ENCODE measurements at regions not wholly inside any gene's neighbourhood (a gene's known extent, or its start where the extent isn't known, plus 50 kb on each side); places are given as distances from the start of the nearest gene placed in this dataset.
"Not testable (repeated sequence)": the region's sequence is repeated elsewhere in the genome, so short reads cannot be mapped to it uniquely, and the experiment has no call there.

- no peak for DNase-seq
Measured at GRCh38 chr15:53209396-53210042, 419.4 kb upstream of the ONECUT1 start.

- DNase-seq: no peak
Measured at GRCh38 chr15:53208751-53209150, 418.6 kb upstream of the ONECUT1 start.

DNA sequence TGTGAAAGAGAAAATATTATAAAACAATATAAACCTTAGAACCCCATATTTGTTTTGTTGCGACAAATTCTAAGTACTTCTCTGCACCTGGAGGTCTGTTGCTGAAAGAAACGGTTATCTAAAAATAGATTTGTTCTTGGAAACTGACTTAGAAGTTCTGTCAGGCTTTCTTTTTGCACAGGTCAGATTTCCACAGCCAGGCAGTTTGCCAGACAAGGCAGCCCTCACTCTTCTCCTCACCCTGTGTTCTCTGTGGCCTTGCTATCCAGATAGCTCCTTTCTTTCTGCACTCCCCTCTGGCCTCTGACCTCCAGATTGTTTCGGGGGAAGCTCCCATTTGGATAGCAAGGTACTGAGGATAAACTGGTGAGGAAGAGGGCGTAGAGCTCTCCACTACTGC lies 413.3 kb upstream of the ONECUT1 start:
- DNase-seq: no peak

- DNase-seq: no peak
Measured at GRCh38 chr15:53202876-53203275, 412.7 kb upstream of the ONECUT1 start.

GRCh38 chr15:53197426-53197839 lies 407.3 kb upstream of the ONECUT1 start:
- peak; percentile 70 for DNase-seq

DNA sequence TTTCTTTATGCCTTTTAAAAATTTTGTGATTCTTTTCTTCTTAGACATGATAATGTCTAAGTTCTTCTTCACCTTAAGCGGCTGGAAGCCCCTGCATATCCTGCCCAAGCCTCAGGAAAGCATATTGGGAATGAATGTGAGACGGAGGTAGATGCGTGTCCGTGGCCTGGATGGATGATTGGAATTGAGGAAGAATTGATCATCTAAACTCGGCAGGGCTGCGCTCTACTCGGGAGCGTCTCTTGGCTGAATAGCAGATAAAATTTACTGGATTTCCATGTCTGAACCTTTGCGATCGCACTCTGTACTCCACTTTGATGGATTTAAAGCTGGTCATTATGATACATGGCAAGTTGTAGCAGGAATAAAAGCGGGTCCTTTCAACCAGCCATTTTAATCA lies 406.7 kb upstream of the ONECUT1 start:
- DNase-seq: no peak

- no peak for DNase-seq
Measured at GRCh38 chr15:53196242-53196641, 406.1 kb upstream of the ONECUT1 start.

DNA sequence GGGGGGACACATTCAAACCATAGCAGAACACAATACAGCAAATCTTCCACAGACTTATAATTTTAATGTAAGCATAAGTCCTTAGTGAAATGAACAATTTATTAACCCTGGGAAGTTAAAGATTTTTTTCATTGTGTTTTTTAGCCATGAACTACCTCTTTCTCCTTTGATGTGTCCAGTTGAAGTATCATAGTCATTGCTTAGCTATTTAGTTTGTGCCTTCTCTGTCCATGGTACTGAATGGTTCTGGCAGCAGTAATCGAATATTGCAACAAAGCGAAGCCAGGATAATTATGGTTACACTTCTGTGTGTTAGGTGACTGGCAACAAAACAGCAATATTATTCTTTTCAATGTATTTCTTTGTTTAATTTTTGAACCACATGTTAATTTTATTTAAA lies 403.0 kb upstream of the ONECUT1 start:
- DNase-seq: no peak

DNA sequence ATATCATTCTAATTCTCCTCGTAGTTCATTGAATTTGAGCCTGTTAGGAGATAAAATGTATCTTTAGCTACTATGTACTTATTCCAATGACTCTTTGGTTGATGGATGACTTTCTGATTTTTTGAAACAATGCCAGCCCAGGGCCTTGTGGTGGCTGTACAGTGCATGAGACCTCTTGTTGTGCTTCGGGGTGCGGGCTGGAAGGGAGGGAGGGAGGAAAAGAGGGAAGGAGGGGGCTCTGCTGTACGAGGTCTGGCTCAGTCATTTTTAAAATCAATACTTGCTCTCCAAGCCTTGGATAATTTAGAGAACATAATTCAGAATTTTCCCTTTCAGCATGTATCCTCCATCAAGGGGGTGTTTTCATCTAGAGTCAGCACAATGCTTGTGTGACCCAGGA lies 399.7 kb upstream of the ONECUT1 start:
- DNase-seq: no peak

- not testable (repeated sequence) for DNase-seq
Measured at GRCh38 chr15:53183449-53183848, 393.3 kb upstream of the ONECUT1 start.

DNA sequence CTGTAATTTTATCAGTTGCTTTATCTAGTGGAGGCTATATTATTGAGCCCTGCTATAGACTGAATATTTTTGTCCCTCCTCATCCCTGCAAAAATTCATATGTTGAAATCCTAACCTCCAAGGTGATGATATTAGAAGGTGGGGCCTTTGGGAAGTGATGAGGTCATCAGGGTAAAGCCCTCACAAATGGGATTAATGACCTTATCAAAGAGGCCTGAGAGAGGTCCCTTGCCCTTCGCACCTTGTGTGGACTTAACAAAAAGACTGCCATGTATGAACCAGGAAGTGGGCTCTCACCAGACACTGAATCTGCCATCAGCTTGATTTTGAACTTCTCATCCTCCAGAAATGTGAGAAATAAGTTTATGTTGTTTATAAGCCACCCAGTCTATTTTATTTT lies 381.4 kb upstream of the ONECUT1 start:
- no peak for DNase-seq

- no peak for DNase-seq
Measured at GRCh38 chr15:53166684-53167201, 376.6 kb upstream of the ONECUT1 start.

DNA sequence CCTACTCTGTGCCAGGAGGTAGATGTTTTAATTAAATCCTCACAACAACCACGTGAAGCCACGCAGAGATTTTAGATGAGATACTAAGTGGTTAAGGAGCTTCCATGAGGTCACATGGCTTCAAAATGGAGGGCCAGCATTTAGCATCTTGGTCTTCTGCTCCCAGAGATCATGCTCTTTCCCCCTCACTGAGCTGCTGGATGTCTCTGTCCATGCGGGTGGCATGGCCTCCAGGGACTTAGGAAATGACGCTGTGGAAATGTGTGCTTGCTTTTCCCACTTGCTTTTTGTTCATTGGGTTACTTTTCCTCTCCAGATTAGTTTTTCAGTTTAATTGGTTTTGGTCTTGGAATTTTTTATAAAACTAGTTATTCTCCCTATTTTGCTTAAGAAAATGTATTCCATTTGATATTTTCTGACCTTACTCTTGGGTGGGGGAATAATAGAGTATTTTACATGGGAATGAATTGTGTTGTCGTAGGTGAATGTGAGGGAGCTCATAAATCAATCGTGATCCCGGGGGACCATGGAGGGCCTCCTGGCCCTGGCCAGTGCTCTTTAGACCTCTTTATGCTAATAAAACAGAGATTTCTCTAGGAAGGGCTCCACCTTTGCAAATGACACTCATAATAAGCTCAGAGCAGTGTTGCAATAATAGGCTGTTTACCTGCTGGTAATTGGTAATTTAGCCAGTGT lies 376.0 kb upstream of the ONECUT1 start:
- DNase-seq: no peak

DNA sequence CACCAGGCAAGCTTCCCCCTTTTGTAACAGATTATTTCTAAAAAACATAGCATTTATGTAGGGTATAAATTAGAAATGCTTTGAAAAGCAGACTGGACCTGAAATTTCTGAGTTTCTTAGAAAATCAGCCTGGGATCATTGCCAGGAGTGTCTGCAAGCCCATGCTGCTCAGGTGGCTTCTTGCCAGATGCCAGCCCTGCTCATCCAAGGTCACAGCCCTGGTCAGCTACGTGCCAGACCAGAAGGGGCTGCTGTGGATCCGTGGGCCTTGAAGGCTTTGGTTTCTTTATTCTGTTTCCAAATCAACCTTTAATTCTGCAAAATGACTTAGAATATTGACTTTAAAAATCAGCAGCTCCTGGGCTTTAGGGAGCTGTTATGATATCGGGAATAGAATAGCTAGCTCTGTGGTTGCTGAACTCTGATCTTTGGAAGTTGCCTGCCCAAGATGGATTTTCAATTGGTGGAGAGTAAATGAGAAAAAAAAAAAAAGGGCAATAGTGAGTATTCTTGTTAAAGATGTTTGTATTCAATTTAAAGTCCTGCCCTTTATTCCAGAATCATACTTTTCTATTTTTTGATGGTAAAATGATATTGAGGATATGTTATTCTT lies 370.1 kb upstream of the ONECUT1 start:
- no peak for DNase-seq

GRCh38 chr15:53159458-53159857 lies 369.3 kb upstream of the ONECUT1 start:
- DNase-seq: no peak

DNA sequence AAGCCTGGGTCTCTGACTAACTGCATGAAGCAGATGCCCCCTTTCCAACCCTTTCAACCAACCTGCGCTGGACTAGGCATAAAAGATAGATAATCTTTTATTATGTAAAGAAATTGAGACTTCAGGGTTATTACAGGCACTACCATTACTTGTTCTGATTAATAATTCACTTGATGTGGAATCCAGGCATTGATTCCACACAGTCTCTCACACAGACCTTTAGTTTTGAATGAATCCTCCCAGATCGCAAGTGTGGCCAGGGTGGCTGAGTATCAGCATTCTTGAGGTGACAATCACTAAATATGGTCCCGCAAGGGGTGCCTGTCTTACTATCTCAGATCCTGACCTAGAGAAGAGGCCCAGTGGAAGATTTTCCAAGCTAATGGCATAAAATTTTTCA lies 368.9 kb upstream of the ONECUT1 start:
- no peak for DNase-seq

- DNase-seq: no peak
Measured at GRCh38 chr15:53133255-53133850, 343.2 kb upstream of the ONECUT1 start.

- no peak for DNase-seq
Measured at GRCh38 chr15:53130943-53131342, 340.8 kb upstream of the ONECUT1 start.

- no peak for DNase-seq
Measured at GRCh38 chr15:53129121-53129904, 339.2 kb upstream of the ONECUT1 start.

- no peak for DNase-seq
Measured at GRCh38 chr15:53128652-53129051, 338.5 kb upstream of the ONECUT1 start.

- no peak for DNase-seq
Measured at GRCh38 chr15:53126144-53126543, 336.0 kb upstream of the ONECUT1 start.

DNA sequence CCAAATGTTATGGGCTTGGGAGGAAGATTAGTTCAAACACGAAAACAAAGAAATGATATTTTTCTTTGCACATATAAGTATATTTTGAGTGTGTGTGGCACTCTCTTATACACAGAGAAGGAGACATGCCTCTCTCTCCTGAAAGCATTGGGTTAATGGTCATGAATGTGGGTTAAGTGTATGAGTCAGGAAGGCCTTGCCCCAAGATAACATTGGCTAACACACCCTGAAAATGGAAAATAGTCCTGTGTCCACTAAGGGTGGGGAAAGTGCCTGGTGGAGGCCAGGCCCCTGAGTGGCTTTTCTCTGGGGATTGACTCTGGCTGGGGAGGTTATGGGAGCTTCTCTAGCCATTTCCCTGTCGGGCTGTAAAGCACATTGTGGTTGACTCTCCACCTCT lies 332.7 kb upstream of the ONECUT1 start:
- no peak for DNase-seq

GRCh38 chr15:53116915-53117314 lies 326.8 kb upstream of the ONECUT1 start:
- DNase-seq: not testable (repeated sequence)
